A673 (cell line): ENCODE measurements at regions not wholly inside any gene's neighbourhood (a gene's known extent, or its start where the extent isn't known, plus 50 kb on each side); places are given as distances from the start of the nearest gene placed in this dataset.

Experiments
- BruUV-seq: library from RNA; stranded (reverse); fragments of 400-500 nt; replicated peaks from 2 replicates; lab custom pipeline; 2021; lab: Mats Ljungman, UMichigan
- CTCF ChIA-PET: fragments of 300-600 bp; sonication (Branson Sonifier 250); formaldehyde crosslinking; loops from one replicate; lab custom pipeline; 2022; ENCODE audit warnings: antibody characterized with exemption; lab: Charles Lee
- POLR2A ChIA-PET: fragments of 300-600 bp; sonication (Branson Sonifier 250); formaldehyde crosslinking; loops from one replicate; lab custom pipeline; 2022; ENCODE audit warnings: antibody characterized with exemption; ENCODE audit not compliant: low non-redundant PET; lab: Charles Lee
- DNase-seq: peaks from one replicate; pipeline ENCODE4 v3.0.0-alpha.2; 2015; ENCODE audit warnings: low spot score
- H3K27ac ChIP-seq: fragments of 200-600 bp; sonication (generic); 2 replicates; pipeline ENCODE4 v1.5.1; 2016; ENCODE audit warnings: mixed run types, low read depth, mild to moderate bottlenecking, mixed read lengths, antibody characterized with exemption, low read length; ENCODE audit not compliant: poor library complexity, severe bottlenecking
- H3K27me3 ChIP-seq: fragments of 200-600 bp; sonication (generic); replicated peaks from 2 replicates; pipeline ENCODE4 v1.6.1; 2017; ENCODE audit warnings: mixed run types, low read depth, mild to moderate bottlenecking, mixed read lengths, antibody characterized with exemption, low read length; ENCODE audit not compliant: insufficient read depth, poor library complexity
- H3K36me3 ChIP-seq: fragments of 200-600 bp; sonication (generic); 2 replicates; pipeline ENCODE4 v1.6.1; 2016; ENCODE audit warnings: mixed run types, mild to moderate bottlenecking, mixed read lengths, antibody characterized with exemption, low read length; ENCODE audit not compliant: insufficient read depth, poor library complexity, severe bottlenecking
- H3K4me1 ChIP-seq: fragments of 200-600 bp; sonication (generic); 2 replicates; pipeline ENCODE4 v1.6.1; 2017; ENCODE audit warnings: mixed run types, mild to moderate bottlenecking, mixed read lengths, antibody characterized with exemption, low read length; ENCODE audit not compliant: insufficient read depth, poor library complexity, severe bottlenecking
- H3K4me3 ChIP-seq: fragments of 200-600 bp; sonication (generic); 2 replicates; pipeline ENCODE4 v1.5.1; 2016; ENCODE audit warnings: low read depth, mixed run types, mild to moderate bottlenecking, mixed read lengths, low read length; ENCODE audit not compliant: poor library complexity, severe bottlenecking
- H3K9me3 ChIP-seq: fragments of 200-600 bp; sonication (generic); 2 replicates; pipeline ENCODE4 v1.6.1; 2016; ENCODE audit warnings: mixed run types, low read depth, mild to moderate bottlenecking, mixed read lengths, antibody characterized with exemption, low read length; ENCODE audit not compliant: poor library complexity, severe bottlenecking
- CTCF ChIP-seq: fragments of 300-800, 200-600 bp; sonication (generic); conservative IDR thresholded peaks from 2 replicates; pipeline ENCODE4 v1.5.1; 2017; ENCODE audit warnings: low read depth, mild to moderate bottlenecking, antibody characterized with exemption, low read length, moderate library complexity, mixed read lengths
- EZH2 ChIP-seq: fragments of 200-600 bp; sonication (generic); IDR thresholded peaks from 2 replicates; pipeline ENCODE4 v1.6.1; 2017; ENCODE audit warnings: borderline replicate concordance, low read depth, mild to moderate bottlenecking, mixed read lengths, antibody characterized with exemption, low read length; ENCODE audit not compliant: poor library complexity, severe bottlenecking
- intact Hi-C: fragments of 100-400 bp; cut with micrococcal nuclease; formaldehyde crosslinking; loops from one replicate; pipeline ENCODE4 v1.10.0; 2022; ENCODE audit not compliant: unreplicated experiment

GRCh38 chr15:81908111-81908510 lies 137.7 kb downstream of the MEX3B start:
- H3K27me3 ChIP-seq, result no peaks in the 10 kb centered on the region
- ChIA-PET POLR2A (no interaction called here), CTCF (no interaction called here)
- BruUV-seq, result no TSS peak
- TF ChIP-seq CTCF (no peak), EZH2 (no peak)
- H3K27ac ChIP-seq, result no peak overlapping the region
- no peaks in the 10 kb centered on the region for H3K9me3 ChIP-seq
- no peaks in the 10 kb centered on the region for H3K36me3 ChIP-seq
- no peak overlapping the region for H3K4me3 ChIP-seq
- DNase-seq, result no peak
- intact Hi-C loops, result no loop called here
- peaks cover 6% of the 10 kb centered on the region for H3K4me1 ChIP-seq

GRCh38 chr15:81907521-81907920 lies 138.3 kb downstream of the MEX3B start:
- no peak overlapping the region for H3K27ac ChIP-seq
- DNase-seq, result no peak
- TF ChIP-seq EZH2 (no peak), CTCF (no peak)
- no peaks in the 10 kb centered on the region for H3K36me3 ChIP-seq
- CTCF ChIA-PET, result no interaction called here
- BruUV-seq, result no TSS peak
- no peak overlapping the region for H3K4me3 ChIP-seq
- H3K9me3 ChIP-seq, result no peaks in the 10 kb centered on the region
- no peaks in the 10 kb centered on the region for H3K27me3 ChIP-seq
- H3K4me1 ChIP-seq, result peaks cover 6% of the 10 kb centered on the region
- POLR2A ChIA-PET, result no interaction called here
- intact Hi-C loops, result no loop called here

- Histone ChIP-seq H3K27ac (no peak overlapping the region), H3K27me3 (no peaks in the 10 kb centered on the region), H3K4me3 (no peak overlapping the region), H3K36me3 (no peaks in the 10 kb centered on the region), H3K9me3 (no peaks in the 10 kb centered on the region), H3K4me1 (peaks cover 6% of the 10 kb centered on the region)
- no peak for DNase-seq
- CTCF ChIA-PET, result no interaction called here
- POLR2A ChIA-PET, result interaction anchor here (0.9 kb wide), 1 partner anchor 355 kb away, joined by 3 read pairs; no protein-coding TSS in a partner anchor
- no TSS peak for BruUV-seq
- intact Hi-C loops, result no loop called here
- no peak for TF ChIP-seq CTCF
- TF ChIP-seq EZH2, result no peak
These were observed 139.9 kb downstream of the MEX3B start for GRCh38 chr15:81905889-81906288.
